ENCODE measurements at regions not wholly inside any gene's neighbourhood (a gene's known extent, or its start where the extent isn't known, plus 50 kb on each side); places are given as distances from the start of the nearest gene placed in this dataset.

GRCh38 chr13:69178000-69178399 is 929.6 kb upstream of the ATXN8OS start:
- TF ChIP-seq, protein P1, sequence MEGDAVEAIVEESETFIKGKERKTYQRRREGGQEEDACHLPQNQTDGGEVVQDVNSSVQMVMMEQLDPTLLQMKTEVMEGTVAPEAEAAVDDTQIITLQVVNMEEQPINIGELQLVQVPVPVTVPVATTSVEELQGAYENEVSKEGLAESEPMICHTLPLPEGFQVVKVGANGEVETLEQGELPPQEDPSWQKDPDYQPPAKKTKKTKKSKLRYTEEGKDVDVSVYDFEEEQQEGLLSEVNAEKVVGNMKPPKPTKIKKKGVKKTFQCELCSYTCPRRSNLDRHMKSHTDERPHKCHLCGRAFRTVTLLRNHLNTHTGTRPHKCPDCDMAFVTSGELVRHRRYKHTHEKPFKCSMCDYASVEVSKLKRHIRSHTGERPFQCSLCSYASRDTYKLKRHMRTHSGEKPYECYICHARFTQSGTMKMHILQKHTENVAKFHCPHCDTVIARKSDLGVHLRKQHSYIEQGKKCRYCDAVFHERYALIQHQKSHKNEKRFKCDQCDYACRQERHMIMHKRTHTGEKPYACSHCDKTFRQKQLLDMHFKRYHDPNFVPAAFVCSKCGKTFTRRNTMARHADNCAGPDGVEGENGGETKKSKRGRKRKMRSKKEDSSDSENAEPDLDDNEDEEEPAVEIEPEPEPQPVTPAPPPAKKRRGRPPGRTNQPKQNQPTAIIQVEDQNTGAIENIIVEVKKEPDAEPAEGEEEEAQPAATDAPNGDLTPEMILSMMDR (conservative IDR thresholded peaks at IDR 0.05 in 1 of 2, IDR thresholded peaks at IDR 0.05 in 1 of 2; ENCODE audit: low read depth in 1 of 2, low read length in 2 of 2), result no peak
- TF ChIP-seq EZH2 (IDR thresholded peaks at IDR 0.05; ENCODE audit: low read length, missing control alignments), result no peak

All from fibroblast of lung (primary cell).